GM19023 (cell line): ENCODE measurements at regions not wholly inside any gene's neighbourhood (a gene's known extent, or its start where the extent isn't known, plus 50 kb on each side); places are given as distances from the start of the nearest gene placed in this dataset.

Source experiments
- ATAC-seq: cut with Tn5 transposase; IDR thresholded peaks from one replicate; pipeline ENCODE4 v1.9.1; 2021; ENCODE audit warnings: mild to moderate bottlenecking, moderate library complexity; ENCODE audit not compliant: unreplicated experiment

DNA sequence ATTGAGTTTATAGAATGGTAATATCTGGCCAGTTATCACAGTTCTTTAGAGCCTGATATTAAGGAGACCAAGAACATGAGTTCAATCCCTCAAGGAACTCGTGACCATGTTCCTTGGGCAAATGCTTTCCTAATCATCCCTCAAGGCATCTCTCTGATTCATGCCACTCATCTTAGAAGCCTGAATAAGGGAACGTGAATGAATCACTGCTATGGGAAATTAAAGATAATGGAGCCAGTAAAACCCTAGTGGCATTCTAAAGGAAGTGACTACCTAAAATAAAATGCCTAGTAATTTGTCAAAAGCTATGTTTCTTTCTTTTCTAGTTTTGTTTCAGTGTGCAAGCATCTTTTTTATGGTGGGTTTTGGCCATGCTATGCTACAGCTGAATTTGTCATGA, 1161.3 kb downstream of the C4orf33 start:
- no peak for ATAC-seq

- ATAC-seq = no peak
Observed at GRCh38 chr4:130266814-130267213, 1170.9 kb downstream of the C4orf33 start.

DNA sequence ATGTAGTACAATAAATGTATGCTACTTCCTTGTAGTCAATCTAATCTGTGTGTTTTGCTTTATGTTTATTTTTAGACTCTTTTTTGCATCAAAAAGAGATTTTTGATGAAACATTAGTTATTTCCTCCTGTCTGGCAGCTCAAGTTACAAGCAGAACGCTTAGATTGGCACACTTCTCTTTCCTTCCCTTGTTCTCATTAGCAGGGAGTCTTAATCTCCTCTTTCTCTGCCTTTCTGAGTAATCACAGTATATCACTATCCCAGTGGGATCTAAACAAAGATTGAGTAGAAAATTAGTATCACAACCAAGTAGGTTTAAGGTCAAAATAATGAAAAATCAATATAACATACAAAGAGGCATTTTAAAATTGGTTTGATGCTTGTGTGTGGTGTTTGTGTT, 1192.6 kb downstream of the C4orf33 start:
- ATAC-seq = no peak

- no peak for ATAC-seq
Observed at GRCh38 chr4:130293692-130294091, 1197.7 kb downstream of the C4orf33 start.

DNA sequence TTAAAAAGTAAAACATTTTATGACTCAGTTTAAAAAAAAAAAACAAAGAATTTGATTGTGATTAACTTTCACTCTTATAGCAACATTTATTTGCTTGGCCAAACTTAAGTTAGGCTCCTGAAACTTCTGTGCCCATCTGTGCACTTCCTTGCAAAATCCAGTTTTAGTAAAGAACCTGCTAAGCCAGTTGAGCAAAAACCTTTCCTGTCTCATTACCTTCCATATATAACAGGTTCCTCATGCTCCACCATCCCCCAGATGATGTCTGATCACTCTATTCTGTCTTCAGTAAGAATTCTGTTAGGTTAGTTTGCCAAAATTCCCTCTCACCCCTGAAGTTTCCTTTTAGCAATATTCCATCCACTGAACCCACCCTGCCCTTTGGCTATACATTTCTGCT, 1200.5 kb downstream of the C4orf33 start:
- ATAC-seq = no peak

DNA sequence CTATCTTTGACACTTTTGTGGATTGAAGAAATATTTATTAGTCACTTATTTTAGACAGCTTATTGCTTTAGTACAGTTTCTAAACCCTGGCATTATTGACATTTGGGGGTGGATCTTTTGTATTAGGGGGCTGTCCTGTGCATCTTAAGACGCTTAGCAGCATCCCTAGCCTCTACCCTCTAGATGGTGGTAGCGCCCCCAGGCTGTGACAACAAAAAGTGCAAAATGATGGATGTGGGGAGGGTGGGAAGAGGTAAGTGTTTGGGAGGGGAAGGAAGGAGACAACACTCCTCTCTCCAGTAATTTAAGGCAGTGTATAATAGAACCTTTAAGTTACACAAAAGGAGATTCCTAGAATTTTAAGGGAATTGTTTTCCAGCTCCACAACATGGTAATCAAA, 1210.6 kb downstream of the C4orf33 start:
- no peak for ATAC-seq

DNA sequence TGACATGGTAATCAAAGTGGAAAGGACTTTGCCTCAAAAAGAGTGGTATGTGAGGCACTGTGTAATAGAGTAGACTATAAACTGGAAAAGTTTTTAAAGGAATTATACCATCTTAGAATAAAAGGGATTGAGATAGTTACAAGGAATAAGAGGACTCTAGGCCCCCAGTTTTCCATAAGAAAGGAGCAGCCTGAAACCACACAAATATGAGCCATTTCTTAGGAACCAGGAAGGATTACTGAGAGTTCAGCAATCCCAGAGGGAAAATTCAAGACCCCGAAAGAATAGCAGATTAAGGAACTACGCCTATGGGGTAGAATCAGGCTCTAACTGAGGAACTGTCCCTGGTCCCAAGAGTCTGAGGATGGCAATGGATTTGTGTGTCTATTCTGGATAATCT, 1213.3 kb downstream of the C4orf33 start:
- ATAC-seq = no peak

DNA sequence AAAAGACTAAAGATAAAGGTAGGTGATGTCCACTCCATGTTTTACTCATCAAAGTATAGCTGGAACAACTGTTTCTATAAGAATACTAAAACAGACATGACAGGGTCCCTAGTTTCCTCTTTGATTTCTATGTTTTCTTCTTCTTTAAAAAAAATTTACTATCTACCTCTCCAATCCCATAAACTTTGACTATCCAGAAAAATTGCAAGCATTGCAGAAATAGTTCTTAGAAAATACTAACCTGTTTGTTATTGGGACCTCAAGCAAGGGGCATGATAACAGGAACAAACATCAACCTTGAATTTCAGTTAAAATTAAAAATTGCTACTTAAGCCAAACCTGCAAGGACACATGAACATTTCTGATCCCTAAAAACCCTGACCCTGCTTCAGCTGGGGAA, 1226.5 kb downstream of the C4orf33 start:
- ATAC-seq = no peak

GRCh38 chr4:130329036-130329435, 1233.1 kb downstream of the C4orf33 start:
- no peak for ATAC-seq

GRCh38 chr4:130333241-130333759, 1237.3 kb downstream of the C4orf33 start:
- ATAC-seq = no peak

GRCh38 chr4:130335417-130336194, 1239.7 kb downstream of the C4orf33 start:
- ATAC-seq = no peak

GRCh38 chr4:130336585-130337217, 1240.7 kb downstream of the C4orf33 start:
- ATAC-seq = peak; percentile 75

DNA sequence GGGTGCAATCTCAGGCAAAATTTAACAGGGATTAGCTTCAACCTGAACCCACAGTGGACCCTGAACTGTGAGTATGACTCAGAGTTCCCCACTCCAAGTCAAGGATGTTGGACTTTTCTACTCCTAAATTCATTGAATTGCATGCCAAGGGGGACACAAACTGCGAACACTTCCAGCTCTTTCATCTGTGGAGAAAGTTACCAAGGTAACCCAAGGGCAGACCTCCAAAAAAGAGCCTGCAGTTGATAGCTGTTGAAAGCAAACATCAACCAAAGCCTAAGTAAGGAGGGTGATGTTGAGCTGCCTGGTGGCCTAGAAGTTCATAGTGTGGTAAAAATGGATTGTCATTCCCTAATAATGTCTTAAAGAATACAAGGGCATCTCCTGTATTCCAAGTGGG, 1242.9 kb downstream of the C4orf33 start:
- no peak for ATAC-seq

DNA sequence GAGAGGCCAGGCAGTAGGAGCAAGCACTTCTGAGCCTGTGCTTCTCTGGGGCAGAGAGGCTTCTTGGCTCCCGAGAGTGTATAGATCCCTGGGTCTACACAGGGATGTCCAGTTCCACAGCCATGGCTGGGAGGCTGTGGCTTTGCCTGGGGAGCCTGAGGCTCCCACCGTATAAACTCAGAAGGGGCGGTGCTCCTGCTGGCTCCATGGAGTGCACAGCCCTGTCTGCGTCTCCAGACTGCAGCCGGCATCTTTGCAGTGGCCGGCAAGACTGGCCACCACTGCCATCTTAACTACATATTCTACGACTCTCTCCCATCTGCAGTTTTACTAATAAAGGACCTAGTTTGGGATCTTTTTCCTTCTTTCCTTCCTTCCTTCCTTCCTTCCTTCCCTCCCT, 1253.8 kb downstream of the C4orf33 start:
- ATAC-seq = no peak

GRCh38 chr4:130356873-130357272, 1260.9 kb downstream of the C4orf33 start:
- no peak for ATAC-seq

- ATAC-seq = no peak
Observed at GRCh38 chr4:130359542-130359941, 1263.6 kb downstream of the C4orf33 start.

- no peak for ATAC-seq
Observed at GRCh38 chr4:130361616-130362015, 1265.7 kb downstream of the C4orf33 start.

- ATAC-seq = no peak
Observed at GRCh38 chr4:130368668-130369067, 1272.7 kb downstream of the C4orf33 start.

DNA sequence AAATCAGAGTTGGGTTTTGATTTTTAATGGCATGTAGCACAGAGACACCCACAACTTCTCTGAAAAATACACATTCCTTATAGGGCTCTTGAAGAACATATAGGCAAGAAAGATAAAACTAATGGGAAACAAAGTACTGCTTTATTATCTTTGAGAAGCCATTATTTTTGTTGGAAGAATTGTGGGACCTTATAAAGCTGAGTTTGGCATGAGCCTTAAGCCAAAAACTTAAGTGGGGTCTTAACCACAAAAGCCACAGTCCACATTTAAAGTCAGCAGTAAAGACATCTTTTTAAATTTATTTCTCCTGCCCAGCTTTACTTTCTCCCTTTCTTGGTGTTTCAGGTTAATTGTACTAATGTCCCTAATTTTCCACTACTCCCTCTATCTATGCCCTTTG, 1297.3 kb downstream of the C4orf33 start:
- no peak for ATAC-seq

- ATAC-seq = no peak
Observed at GRCh38 chr4:130393642-130394041, 1297.7 kb downstream of the C4orf33 start.

GRCh38 chr4:130395871-130396270, 1299.9 kb downstream of the C4orf33 start:
- no peak for ATAC-seq

GRCh38 chr4:130403221-130403620, 1307.3 kb downstream of the C4orf33 start:
- no peak for ATAC-seq
